CD4-positive, alpha-beta T cell (primary cell): ENCODE measurements at regions not wholly inside any gene's neighbourhood (a gene's known extent, or its start where the extent isn't known, plus 50 kb on each side); places are given as distances from the start of the nearest gene placed in this dataset.
"Not testable (repeated sequence)": the region's sequence is repeated elsewhere in the genome, so short reads cannot be mapped to it uniquely, and the experiment has no call there.

Experiments used
- ATAC-seq: fragments of 200-7000 bp; cut with Tn5 transposase; one replicate; pipeline ENCODE4 v1.10.0; 2022; ENCODE audit warnings: mild to moderate bottlenecking; ENCODE audit not compliant: poor library complexity
- CTCF ChIA-PET: fragments of 350-600 bp; sonication (Branson Sonifier 250); formaldehyde crosslinking; loops from one replicate; lab custom pipeline; 2021; ENCODE audit warnings: antibody characterized with exemption, inconsistent platforms; lab: Charles Lee
- POLR2A ChIA-PET: fragments of 350-600 bp; sonication (Branson Sonifier 250); formaldehyde crosslinking; loops from one replicate; lab custom pipeline; 2021; ENCODE audit warnings: antibody characterized with exemption, inconsistent platforms; lab: Charles Lee
- DNase-seq, 14 experiments: peaks; one replicate each; pipeline ENCODE4 v3.0.0-alpha.2; 2013 to 2020; ENCODE audit warnings: mixed read lengths in 2 of 14
- H3K27ac ChIP-seq, 2 donors: one replicate each; pipeline versions ENCODE4 v1.5.1 to v1.7.0; 2013; ENCODE audit warnings: low read length in 2 of 2, low read depth in 1 of 2, mild to moderate bottlenecking in 1 of 2
- H3K27me3 ChIP-seq, 2 experiments: 1 replicate in 1 of 2; 2 replicates in 1 of 2; pipeline versions ENCODE4 v1.6.1 to v1.7.0; 2013; ENCODE audit warnings: low read length in 2 of 2, control low read depth in 1 of 2, mild to moderate bottlenecking in 1 of 2, moderate library complexity in 1 of 2; ENCODE audit not compliant: insufficient read depth in 2 of 2, control insufficient read depth in 1 of 2
- H3K36me3 ChIP-seq: one replicate; pipeline ENCODE4 v1.6.1; 2013; ENCODE audit warnings: low read length, control low read depth; ENCODE audit not compliant: insufficient read depth
- H3K4me1 ChIP-seq: one replicate; pipeline ENCODE4 v1.6.1; 2013; ENCODE audit warnings: low read length, control low read depth; ENCODE audit not compliant: insufficient read depth
- H3K4me3 ChIP-seq: one replicate; pipeline ENCODE4 v1.5.1; 2013; ENCODE audit warnings: mild to moderate bottlenecking, low read length, moderate library complexity
- H3K9me3 ChIP-seq, 2 experiments: 1 replicate in 1 of 2; 2 replicates in 1 of 2; pipeline versions ENCODE4 v1.6.1 to v1.7.0; 2013; ENCODE audit warnings: low read length in 2 of 2, mild to moderate bottlenecking in 2 of 2, control low read depth in 1 of 2, moderate library complexity in 1 of 2; ENCODE audit not compliant: control insufficient read depth in 1 of 2, insufficient read depth in 1 of 2
- H3K27ac Mint-ChIP-seq: one replicate; pipeline ENCODE4 v1.8.0; 2020; ENCODE audit warnings: mixed read lengths
- H3K27me3 Mint-ChIP-seq: one replicate; pipeline ENCODE4 v1.8.0; 2021; ENCODE audit warnings: mixed read lengths
- H3K36me3 Mint-ChIP-seq: one replicate; pipeline ENCODE4 v1.8.0; 2021; ENCODE audit warnings: low read depth, mixed read lengths
- H3K4me1 Mint-ChIP-seq: one replicate; pipeline ENCODE4 v1.8.0; 2021; ENCODE audit warnings: low read depth, mixed read lengths
- H3K4me3 Mint-ChIP-seq: one replicate; pipeline ENCODE4 v1.8.0; 2020; ENCODE audit warnings: mild to moderate bottlenecking, mixed read lengths
- H3K9me3 Mint-ChIP-seq: one replicate; pipeline ENCODE4 v1.8.0; 2020; ENCODE audit warnings: mixed read lengths
- CTCF ChIP-seq: fragments of 200-600 bp; IDR thresholded peaks from one replicate; pipeline ENCODE4 v1.8.0; 2022; ENCODE audit warnings: antibody characterized with exemption, mild to moderate bottlenecking
- intact Hi-C, 2 experiments: fragments of 100-400 bp; cut with DNase I in 1 of 2; cut with micrococcal nuclease in 1 of 2; formaldehyde crosslinking; loops; one replicate each; pipeline versions ENCODE4 v1.15.1 to v1.9.0; 2023 to 2025; cut with DNase I, micrococcal nuclease

- Histone ChIP-seq H3K36me3 (no peaks in the 10 kb centered on the region), H3K27ac (no peak overlapping the region), H3K4me1 (no peaks in the 10 kb centered on the region), H3K27me3 (no peaks in the 10 kb centered on the region), H3K9me3 (peaks cover 3 to 9% of the 10 kb centered on the region in 2 experiments), H3K4me3 (no peak overlapping the region)
- Mint-ChIP-seq H3K9me3 (peaks cover 21% of the 10 kb centered on the region), H3K27me3 (no peaks in the 10 kb centered on the region), H3K4me3 (no peak overlapping the region), H3K27ac (no peak overlapping the region), H3K4me1 (no peaks in the 10 kb centered on the region), H3K36me3 (no peaks in the 10 kb centered on the region)
- no peak for TF ChIP-seq CTCF
- DNase-seq: no peak
- intact Hi-C loops: no loop called here
- ChIA-PET CTCF (no interaction called here), POLR2A (no interaction called here)
- no peak for ATAC-seq
Observed at GRCh38 chr3:181596126-181596525, 115.6 kb upstream of the SOX2 start.

GRCh38 chr3:181590939-181591338, 120.8 kb upstream of the SOX2 start:
- H3K27me3 Mint-ChIP-seq, CTCF ChIA-PET: not testable (repeated sequence)

GRCh38 chr3:181582619-181583018, 129.1 kb upstream of the SOX2 start:
- ChIA-PET POLR2A (no interaction called here), CTCF (no interaction called here)
- Histone ChIP-seq H3K27ac (no peak overlapping the region), H3K27me3 (no peaks in the 10 kb centered on the region), H3K4me1 (no peaks in the 10 kb centered on the region), H3K9me3 (peaks cover 4% of the 10 kb centered on the region in 2 experiments), H3K4me3 (no peak overlapping the region), H3K36me3 (no peaks in the 10 kb centered on the region)
- Mint-ChIP-seq H3K4me3 (no peak overlapping the region), H3K27ac (no peak overlapping the region), H3K4me1 (no peaks in the 10 kb centered on the region), H3K27me3 (no peaks in the 10 kb centered on the region), H3K36me3 (no peaks in the 10 kb centered on the region), H3K9me3 (peaks cover 5% of the 10 kb centered on the region)
- DNase-seq: no peak
- no peak for ATAC-seq
- TF ChIP-seq CTCF: no peak
- intact Hi-C loops: no loop called here

More at GRCh38 chr3:181590939-181591338, 120.8 kb upstream of the SOX2 start:
- H3K4me3 ChIP-seq, POLR2A ChIA-PET, H3K27ac Mint-ChIP-seq, H3K36me3 Mint-ChIP-seq, H3K4me1 ChIP-seq, H3K4me3 Mint-ChIP-seq, H3K9me3 ChIP-seq, intact Hi-C loops, H3K36me3 ChIP-seq, ATAC-seq, H3K27ac ChIP-seq, H3K4me1 Mint-ChIP-seq, H3K27me3 ChIP-seq, DNase-seq: not testable (repeated sequence)
- H3K9me3 Mint-ChIP-seq: peaks cover 15% of the 10 kb centered on the region

GRCh38 chr3:181581656-181582055, 130.1 kb upstream of the SOX2 start:
- H3K9me3 Mint-ChIP-seq: peaks cover 5% of the 10 kb centered on the region
- intact Hi-C loops: no loop called here
- H3K4me3 Mint-ChIP-seq: no peak overlapping the region
- Histone ChIP-seq H3K27me3 (no peaks in the 10 kb centered on the region), H3K36me3 (no peaks in the 10 kb centered on the region), H3K9me3 (peaks cover 4% of the 10 kb centered on the region in 2 experiments), H3K4me3 (no peak overlapping the region), H3K4me1 (no peaks in the 10 kb centered on the region), H3K27ac (no peak overlapping the region)
- CTCF ChIA-PET: no interaction called here
- no peak for TF ChIP-seq CTCF
- no peaks in the 10 kb centered on the region for H3K36me3 Mint-ChIP-seq
- ATAC-seq (no peak), DNase-seq (no peak)
- H3K4me1 Mint-ChIP-seq: no peaks in the 10 kb centered on the region
- H3K27me3 Mint-ChIP-seq: no peaks in the 10 kb centered on the region
- H3K27ac Mint-ChIP-seq: no peak overlapping the region
- POLR2A ChIA-PET: no interaction called here
